ENCODE measurements at regions not wholly inside any gene's neighbourhood (a gene's known extent, or its start where the extent isn't known, plus 50 kb on each side); places are given as distances from the start of the nearest gene placed in this dataset.

DNA sequence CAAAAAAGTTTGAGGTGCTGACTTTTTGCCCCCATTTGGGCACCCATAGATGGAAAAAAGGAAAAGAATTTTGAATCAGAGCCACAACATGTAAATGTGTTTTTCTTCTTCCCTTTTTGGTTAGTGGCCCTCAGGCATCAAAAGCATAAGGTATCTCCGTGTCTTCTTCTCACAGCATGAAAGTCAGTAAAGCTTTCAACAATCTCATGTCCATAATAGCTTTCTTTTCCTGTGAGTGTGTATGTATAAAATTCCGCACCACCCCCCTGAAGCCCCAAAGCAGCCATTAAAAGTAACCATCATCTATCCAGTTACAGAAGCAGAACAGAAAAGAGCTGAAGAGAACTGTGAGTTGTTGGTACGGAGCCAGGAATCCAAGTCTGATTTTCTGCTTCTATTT, 1539.7 kb upstream of the ACVR2A start:
- intact Hi-C loops (cut with micrococcal nuclease): no loop called here
- Mint-ChIP-seq H3K9me3 (peaks cover 17% of the 10 kb centered on the region), H3K27me3 (no peaks in the 10 kb centered on the region), H3K27ac (no peak overlapping the region), H3K4me3 (no peak overlapping the region), H3K36me3 (ENCODE audit: low read depth) (no peaks in the 10 kb centered on the region), H3K4me1 (no peaks in the 10 kb centered on the region)
- no peak for ATAC-seq (ENCODE audit: low read depth)
- TF ChIP-seq, protein P1, sequence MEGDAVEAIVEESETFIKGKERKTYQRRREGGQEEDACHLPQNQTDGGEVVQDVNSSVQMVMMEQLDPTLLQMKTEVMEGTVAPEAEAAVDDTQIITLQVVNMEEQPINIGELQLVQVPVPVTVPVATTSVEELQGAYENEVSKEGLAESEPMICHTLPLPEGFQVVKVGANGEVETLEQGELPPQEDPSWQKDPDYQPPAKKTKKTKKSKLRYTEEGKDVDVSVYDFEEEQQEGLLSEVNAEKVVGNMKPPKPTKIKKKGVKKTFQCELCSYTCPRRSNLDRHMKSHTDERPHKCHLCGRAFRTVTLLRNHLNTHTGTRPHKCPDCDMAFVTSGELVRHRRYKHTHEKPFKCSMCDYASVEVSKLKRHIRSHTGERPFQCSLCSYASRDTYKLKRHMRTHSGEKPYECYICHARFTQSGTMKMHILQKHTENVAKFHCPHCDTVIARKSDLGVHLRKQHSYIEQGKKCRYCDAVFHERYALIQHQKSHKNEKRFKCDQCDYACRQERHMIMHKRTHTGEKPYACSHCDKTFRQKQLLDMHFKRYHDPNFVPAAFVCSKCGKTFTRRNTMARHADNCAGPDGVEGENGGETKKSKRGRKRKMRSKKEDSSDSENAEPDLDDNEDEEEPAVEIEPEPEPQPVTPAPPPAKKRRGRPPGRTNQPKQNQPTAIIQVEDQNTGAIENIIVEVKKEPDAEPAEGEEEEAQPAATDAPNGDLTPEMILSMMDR (IDR thresholded peaks at IDR 0.05): no peak
- CTCF ChIA-PET: no interaction called here
- no peak for DNase-seq
- POLR2A ChIA-PET: no interaction called here

GRCh38 chr2:146301287-146301686, 1543.5 kb upstream of the ACVR2A start:
- Mint-ChIP-seq H3K27me3 (no peaks in the 10 kb centered on the region), H3K9me3 (peaks cover 24% of the 10 kb centered on the region), H3K4me1 (no peaks in the 10 kb centered on the region), H3K27ac (no peak overlapping the region), H3K36me3 (ENCODE audit: low read depth) (no peaks in the 10 kb centered on the region), H3K4me3 (no peak overlapping the region)
- POLR2A ChIA-PET: interaction anchor here (0.7 kb wide), 1 partner anchor 869 kb away, joined by 3 read pairs; no protein-coding TSS in a partner anchor
- intact Hi-C loops (cut with micrococcal nuclease): no loop called here
- DNase-seq (no peak), ATAC-seq (ENCODE audit: low read depth) (no peak)
- TF ChIP-seq, protein P1 (IDR thresholded peaks at IDR 0.05): no peak
- CTCF ChIA-PET: no interaction called here

- ChIA-PET CTCF (no interaction called here), POLR2A (no interaction called here)
- no peak overlapping the region for H3K27ac Mint-ChIP-seq
- DNase-seq (no peak), ATAC-seq (ENCODE audit: low read depth) (no peak)
- H3K27me3 Mint-ChIP-seq: no peaks in the 10 kb centered on the region
- no peaks in the 10 kb centered on the region for H3K36me3 Mint-ChIP-seq (ENCODE audit: low read depth)
- intact Hi-C loops (cut with micrococcal nuclease): no loop called here
- no peak overlapping the region for H3K4me3 Mint-ChIP-seq
- H3K4me1 Mint-ChIP-seq: no peaks in the 10 kb centered on the region
- TF ChIP-seq, protein P1 (IDR thresholded peaks at IDR 0.05): no peak
- peaks cover 10% of the 10 kb centered on the region for H3K9me3 Mint-ChIP-seq
These were observed 1549.7 kb upstream of the ACVR2A start for GRCh38 chr2:146295080-146295670.

DNA sequence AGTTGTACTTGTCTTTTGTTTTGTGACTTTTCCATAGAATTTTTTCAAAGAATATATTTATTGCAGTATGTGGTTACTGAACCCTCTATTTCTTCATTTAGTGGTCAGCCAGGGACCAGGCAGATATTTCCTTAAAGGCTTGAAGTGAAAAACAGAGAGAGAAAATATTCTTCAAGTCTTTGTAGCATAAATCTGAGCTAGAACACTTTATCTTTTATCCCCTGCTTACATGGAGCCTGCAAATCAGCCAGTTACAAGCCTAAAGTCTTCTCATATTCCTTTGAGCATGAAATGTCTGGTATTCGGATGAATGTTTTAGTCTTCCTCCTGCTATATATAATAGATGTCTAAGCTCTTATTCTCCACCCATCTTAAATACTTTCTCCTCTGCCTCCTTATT, 1557.5 kb upstream of the ACVR2A start:
- H3K36me3 Mint-ChIP-seq (ENCODE audit: low read depth): no peaks in the 10 kb centered on the region
- H3K4me3 Mint-ChIP-seq: no peak overlapping the region
- peaks cover 6% of the 10 kb centered on the region for H3K9me3 Mint-ChIP-seq
- intact Hi-C loops (cut with micrococcal nuclease): no loop called here
- H3K27ac Mint-ChIP-seq: no peak overlapping the region
- ChIA-PET CTCF (no interaction called here), POLR2A (no interaction called here)
- TF ChIP-seq, protein P1 (IDR thresholded peaks at IDR 0.05): no peak
- H3K4me1 Mint-ChIP-seq: no peaks in the 10 kb centered on the region
- no peak for ATAC-seq (ENCODE audit: low read depth)
- DNase-seq: no peak
- H3K27me3 Mint-ChIP-seq: no peaks in the 10 kb centered on the region

- ATAC-seq (ENCODE audit: low read depth) (no peak), DNase-seq (no peak)
- intact Hi-C loops (cut with micrococcal nuclease): no loop called here
- H3K36me3 Mint-ChIP-seq (ENCODE audit: low read depth): no peaks in the 10 kb centered on the region
- CTCF ChIA-PET: no interaction called here
- TF ChIP-seq, protein P1 (IDR thresholded peaks at IDR 0.05): no peak
- H3K27me3 Mint-ChIP-seq: no peaks in the 10 kb centered on the region
- no peak overlapping the region for H3K4me3 Mint-ChIP-seq
- H3K9me3 Mint-ChIP-seq: no peaks in the 10 kb centered on the region
- H3K27ac Mint-ChIP-seq: no peak overlapping the region
- no peaks in the 10 kb centered on the region for H3K4me1 Mint-ChIP-seq
- POLR2A ChIA-PET: no interaction called here
These were observed 1565.9 kb upstream of the ACVR2A start for GRCh38 chr2:146278881-146279280.
